SK-N-SH (cell line): ENCODE measurements at regions not wholly inside any gene's neighbourhood (a gene's known extent, or its start where the extent isn't known, plus 50 kb on each side); places are given as distances from the start of the nearest gene placed in this dataset.

ENCODE experiments used
- CTCF ChIA-PET: fragments of 300-600, 350-600 bp; formaldehyde crosslinking; extraction: SDS; loops from one replicate; lab custom pipeline; 2021; lab: Yijun Ruan, JAX
- POLR2A ChIA-PET: fragments of 350-600 bp; sonication (Branson Sonifier 250); formaldehyde crosslinking; extraction: SDS; loops from one replicate; lab custom pipeline; 2020; ENCODE audit warnings: antibody characterized with exemption, inconsistent platforms; lab: Yijun Ruan, JAX
- DNase-seq: peaks from one replicate; pipeline ENCODE4 v3.0.0; 2012
- H2AFZ ChIP-seq: fragments of 200-600 bp; sonication (generic); 2 replicates; pipeline ENCODE4 v1.8.1; 2016; ENCODE audit warnings: antibody characterized with exemption, mild to moderate bottlenecking, low read depth
- H3F3A ChIP-seq: fragments of 200-600 bp; sonication (generic); replicated peaks from 2 replicates; pipeline ENCODE3; 2016; ENCODE audit warnings: antibody characterized with exemption, mild to moderate bottlenecking; ENCODE audit not compliant: insufficient read depth
- H3K27ac ChIP-seq, 2 experiments: fragments of 200-500 bp in 1 of 2; fragments of 200-600 bp in 1 of 2; sonication (Bioruptor generic) in 1 of 2; sonication (generic), shearing (Covaris generic) in 1 of 2; 2 replicates each; pipeline versions ENCODE4 v1.5.1 to v1.6.1; 2014 to 2016; ENCODE audit warnings: low read depth in 2 of 2, inconsistent platforms in 1 of 2, low read length in 1 of 2, mild to moderate bottlenecking in 1 of 2, mixed read lengths in 1 of 2
- H3K27me3 ChIP-seq: fragments of 200-600 bp; sonication (generic), shearing (Covaris generic); 2 replicates; pipeline ENCODE4 v1.6.1; 2016; ENCODE audit warnings: mixed run types; ENCODE audit not compliant: insufficient read depth
- H3K36me3 ChIP-seq, 2 experiments: fragments of 200-500 bp in 1 of 2; fragments of 200-600 bp in 1 of 2; sonication (Bioruptor generic) in 1 of 2; sonication (generic) in 1 of 2; replicated peaks in 1 of 2; 2 replicates each; pipeline versions ENCODE3 to v1.5.1; 2014 to 2016; ENCODE audit warnings: low read length in 1 of 2, mild to moderate bottlenecking in 1 of 2; ENCODE audit not compliant: insufficient read depth in 2 of 2, control insufficient read depth in 1 of 2
- H3K4me1 ChIP-seq, 2 experiments: fragments of 200-500 bp in 1 of 2; fragments of 200-600 bp in 1 of 2; sonication (Bioruptor generic) in 1 of 2; sonication (generic), shearing (Covaris generic) in 1 of 2; 2 replicates each; pipeline versions ENCODE4 v1.5.1 to v1.6.1; 2014 to 2016; ENCODE audit warnings: low read depth in 1 of 2, low read length in 1 of 2, mixed run types in 1 of 2; ENCODE audit not compliant: insufficient read depth in 2 of 2, control insufficient read depth in 1 of 2
- H3K4me2 ChIP-seq: fragments of 200-600 bp; sonication (generic), shearing (Covaris generic); 2 replicates; pipeline ENCODE4 v1.6.1; 2017; ENCODE audit warnings: mixed run types
- H3K4me3 ChIP-seq, 2 experiments: fragments of 200-500 bp in 1 of 2; fragments of 200-600 bp in 1 of 2; sonication (Bioruptor generic) in 1 of 2; sonication (generic), shearing (Covaris generic) in 1 of 2; 2 replicates each; pipeline versions ENCODE4 v1.5.1 to v1.8.1; 2014 to 2016; ENCODE audit warnings: low read depth in 2 of 2, inconsistent platforms in 1 of 2, low read length in 1 of 2, mild to moderate bottlenecking in 1 of 2, mixed read lengths in 1 of 2, moderate library complexity in 1 of 2
- H3K79me2 ChIP-seq: fragments of 200-600 bp; sonication (generic); 2 replicates; pipeline ENCODE4 v1.8.1; 2017; ENCODE audit warnings: mild to moderate bottlenecking; ENCODE audit not compliant: insufficient read depth
- H3K9ac ChIP-seq: fragments of 200-600 bp; sonication (generic); 2 replicates; pipeline ENCODE4 v1.6.1; 2017; ENCODE audit warnings: mixed run types
- H3K9me2 ChIP-seq: fragments of 200-600 bp; sonication (generic); 2 replicates; pipeline ENCODE4 v1.6.1; 2017; ENCODE audit warnings: mixed run types
- H3K9me3 ChIP-seq: fragments of 200-600 bp; sonication (generic); 2 replicates; pipeline ENCODE4 v1.6.1; 2017; ENCODE audit warnings: mixed run types, mild to moderate bottlenecking, moderate library complexity
- H4K20me1 ChIP-seq: fragments of 200-600 bp; sonication (generic); 2 replicates; pipeline ENCODE4 v1.6.1; 2017; ENCODE audit warnings: mild to moderate bottlenecking, mixed run types; ENCODE audit not compliant: insufficient read depth
- EZH2phosphoT487 ChIP-seq: fragments of 200-600 bp; sonication (generic); IDR thresholded peaks from 2 replicates; pipeline ENCODE4 v1.6.1; 2017; ENCODE audit warnings: low read depth, mixed run types, mild to moderate bottlenecking, antibody characterized with exemption, moderate library complexity, borderline replicate concordance
- FOXM1 ChIP-seq: IDR thresholded peaks from 2 replicates; pipeline ENCODE4 v1.4.0; 2012; ENCODE audit warnings: low read depth, mild to moderate bottlenecking
- GABPA ChIP-seq: IDR thresholded peaks from 2 replicates; pipeline ENCODE4 v1.4.0; 2012; ENCODE audit warnings: low read depth, mild to moderate bottlenecking
- GATA2 ChIP-seq: sonication (generic); formaldehyde crosslinking; IDR thresholded peaks from 2 replicates; pipeline ENCODE4 v1.5.0; 2020; ENCODE audit warnings: mild to moderate bottlenecking, missing genetic modification reagents
- MXI1 ChIP-seq: IDR thresholded peaks from 2 replicates; pipeline ENCODE4 v1.6.1; 2012; ENCODE audit warnings: mild to moderate bottlenecking, low read depth, low read length, improper control_type of control experiment
- NFIC ChIP-seq: IDR thresholded peaks from 2 replicates; pipeline ENCODE4 v1.4.0; 2012; ENCODE audit warnings: borderline replicate concordance
- RAD21 ChIP-seq: IDR thresholded peaks from 2 replicates; pipeline ENCODE4 v1.6.1; 2012; ENCODE audit warnings: mild to moderate bottlenecking, low read length
- RFX5 ChIP-seq: IDR thresholded peaks from 2 replicates; pipeline ENCODE4 v1.6.1; 2012; ENCODE audit warnings: mild to moderate bottlenecking, improper control_type of control experiment, low read length
- SMC3 ChIP-seq: IDR thresholded peaks from 2 replicates; pipeline ENCODE4 v1.6.1; 2012; ENCODE audit warnings: low read depth, low read length, improper control_type of control experiment
- TCF12 ChIP-seq: IDR thresholded peaks from 2 replicates; pipeline ENCODE4 v1.4.0; 2012
- USF2 ChIP-seq: fragments of 150-350 bp; IDR thresholded peaks from 2 replicates; pipeline ENCODE4 v1.6.1; 2017; ENCODE audit warnings: antibody characterized with exemption, low read length, low read depth, borderline replicate concordance
- YY1 ChIP-seq: IDR thresholded peaks from 2 replicates; pipeline ENCODE4 v1.4.0; 2012; ENCODE audit warnings: low read depth, mild to moderate bottlenecking
- ZBTB33 ChIP-seq: IDR thresholded peaks from 2 replicates; pipeline ENCODE4 v1.4.0; 2012; ENCODE audit warnings: low read depth, borderline replicate concordance
- WGBS: methylation state at CpG from one replicate; pipeline ENCODE4 v1.1.6; 2017; ENCODE audit warnings: low lambda C conversion rate; 5-methylcytosine and 5-hydroxymethylcytosine counted together

- Histone ChIP-seq H3K4me3 (no peak overlapping the region), H3K4me2 (no peak overlapping the region), H3K27ac (no peak overlapping the region), H3K36me3 (no peaks in the 10 kb centered on the region), H2AFZ (no peak overlapping the region), H3K4me1 (no peaks in the 10 kb centered on the region), H3K79me2 (no peaks in the 10 kb centered on the region), H3K9ac (no peak overlapping the region), H4K20me1 (no peaks in the 10 kb centered on the region), H3K9me3 (no peaks in the 10 kb centered on the region), H3F3A (no peaks in the 10 kb centered on the region)
- 66% methylated on average over 5 of the region's 5 CpGs for WGBS
- no peak for DNase-seq
- POLR2A ChIA-PET, result no interaction called here
- TF ChIP-seq NFIC, result no peak
- TF ChIP-seq EZH2phosphoT487, result no peak
- TF ChIP-seq ZBTB33, result no peak
- TF ChIP-seq USF2, result no peak
- no peak for TF ChIP-seq TCF12
- TF ChIP-seq, all 33 proteins: peak for 0
- H3K27me3 ChIP-seq, result no peaks in the 10 kb centered on the region
- CTCF ChIA-PET, result interaction anchor here (1.6 kb wide), 1 partner anchor 21 kb away, joined by 3 read pairs; no protein-coding TSS in a partner anchor
- no peaks in the 10 kb centered on the region for H3K9me2 ChIP-seq
Observed at GRCh38 chr4:17317526-17317925, 194.4 kb downstream of the QDPR start.

GRCh38 chr4:17316566-17316965 is 195.3 kb downstream of the QDPR start:
- Histone ChIP-seq H3K9me3 (no peaks in the 10 kb centered on the region), H3K9me2 (no peaks in the 10 kb centered on the region), H4K20me1 (no peaks in the 10 kb centered on the region), H3K27ac (no peak overlapping the region), H3K79me2 (no peaks in the 10 kb centered on the region), H3K4me2 (no peak overlapping the region), H2AFZ (no peak overlapping the region), H3K4me1 (no peaks in the 10 kb centered on the region), H3K9ac (no peak overlapping the region), H3K36me3 (no peaks in the 10 kb centered on the region), H3F3A (no peaks in the 10 kb centered on the region), H3K4me3 (no peak overlapping the region), H3K27me3 (no peaks in the 10 kb centered on the region)
- 29% methylated on average over 1 of the region's 1 CpG for WGBS
- ChIA-PET POLR2A (no interaction called here), CTCF (interaction anchor here (1.1 to 2.0 kb wide), 3 partner anchors 8 to 1029 kb away, joined by 3 to 13 read pairs (median 7); no protein-coding TSS in a partner anchor)
- DNase-seq, result no peak
- TF ChIP-seq MXI1 (no peak), RFX5 (no peak)

- H3K4me1 ChIP-seq, result no peaks in the 10 kb centered on the region
- H3F3A ChIP-seq, result no peaks in the 10 kb centered on the region
- ChIA-PET POLR2A (no interaction called here), CTCF (interaction anchor here (0.8 to 2.0 kb wide), 5 partner anchors 9 to 1028 kb away, joined by 3 to 13 read pairs (median 3); no protein-coding TSS in a partner anchor)
- H3K4me3 ChIP-seq, result no peak overlapping the region
- no peaks in the 10 kb centered on the region for H3K79me2 ChIP-seq
- H3K9me2 ChIP-seq, result no peaks in the 10 kb centered on the region
- no peak overlapping the region for H2AFZ ChIP-seq
- no peak for DNase-seq
- H3K4me2 ChIP-seq, result no peak overlapping the region
- H3K27me3 ChIP-seq, result no peaks in the 10 kb centered on the region
- no peaks in the 10 kb centered on the region for H4K20me1 ChIP-seq
- H3K27ac ChIP-seq, result no peak overlapping the region
- H3K36me3 ChIP-seq, result no peaks in the 10 kb centered on the region
- H3K9me3 ChIP-seq, result no peaks in the 10 kb centered on the region
- TF ChIP-seq FOXM1 (no peak), GABPA (no peak), SMC3 (no peak), RAD21 (no peak), GATA2 (CRISPR knock-in tag) (no peak), YY1 (no peak)
- no peak overlapping the region for H3K9ac ChIP-seq
Observed at GRCh38 chr4:17315459-17315858, 196.4 kb downstream of the QDPR start.
